ENCODE measurements at regions not wholly inside any gene's neighbourhood (a gene's known extent, or its start where the extent isn't known, plus 50 kb on each side); places are given as distances from the start of the nearest gene placed in this dataset.
"Not testable (repeated sequence)": the region's sequence is repeated elsewhere in the genome, so short reads cannot be mapped to it uniquely, and the experiment has no call there.

DNA sequence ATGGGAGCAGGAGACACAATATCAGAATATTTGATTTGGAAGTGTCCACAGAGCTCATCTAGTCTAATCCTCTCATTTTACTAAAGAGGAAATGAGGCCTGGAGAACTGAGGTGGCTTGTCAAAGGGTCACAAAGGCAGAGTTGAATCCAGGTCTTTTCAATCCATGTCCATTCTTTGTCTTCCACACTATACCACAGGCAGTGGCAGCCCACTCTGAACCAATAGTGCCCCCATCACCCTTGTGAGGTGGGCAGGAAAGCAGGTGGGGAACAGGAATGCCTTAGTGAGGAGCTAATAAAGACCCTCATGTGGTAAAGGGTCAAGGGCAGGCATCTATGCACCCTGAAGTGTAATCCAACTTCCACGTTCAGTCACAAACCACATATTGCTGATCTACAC is 134.8 kb upstream of the EGLN3 start:
- DNase-seq = no peak

DNA sequence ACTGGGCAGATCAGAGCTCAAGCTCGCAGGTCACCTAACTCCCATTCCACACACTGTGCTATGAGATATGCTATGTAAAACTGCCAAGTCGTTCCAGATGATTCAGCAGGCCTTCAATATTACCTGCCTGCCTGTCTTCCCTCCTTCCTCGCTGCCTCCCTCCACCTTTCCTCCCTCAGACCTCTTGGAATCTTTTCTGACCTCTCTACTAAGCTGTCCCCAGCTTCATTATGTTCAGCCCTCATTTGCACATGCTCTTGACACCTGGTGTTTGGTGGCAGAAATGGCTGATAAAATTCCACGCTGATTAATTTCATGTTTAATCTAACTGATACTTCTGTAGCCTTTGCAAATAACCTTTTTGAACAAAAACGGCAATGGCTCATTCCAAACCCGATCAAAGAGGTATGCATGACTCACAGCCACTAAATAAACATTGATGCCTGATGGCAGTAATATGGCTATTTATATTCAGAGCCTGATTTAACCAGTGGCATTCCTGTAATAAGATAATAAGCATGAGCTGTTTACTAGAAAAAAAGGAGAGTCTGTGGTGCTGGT is 130.8 kb upstream of the EGLN3 start:
- DNase-seq = no peak

GRCh38 chr14:34081101-34081575 is 130.3 kb upstream of the EGLN3 start:
- no peak for DNase-seq

DNA sequence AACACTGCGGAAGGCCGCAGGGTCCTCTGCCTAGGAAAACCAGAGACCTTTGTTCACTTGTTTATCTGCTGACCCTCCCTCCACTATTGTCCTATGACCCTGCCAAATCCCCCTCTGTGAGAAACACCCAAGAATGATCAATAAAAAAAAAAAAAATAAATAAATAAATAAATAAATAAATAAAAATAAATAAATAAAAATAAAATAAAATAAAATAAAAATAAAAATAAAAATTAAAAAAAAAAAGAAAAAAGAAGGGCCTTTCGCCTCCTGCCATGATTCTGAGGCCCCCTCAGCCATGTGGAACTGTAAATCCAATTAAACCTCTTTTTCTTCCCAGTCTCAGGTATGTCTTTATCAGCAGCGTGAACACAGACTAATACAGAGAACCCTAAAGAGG is 128.8 kb upstream of the EGLN3 start:
- DNase-seq = not testable (repeated sequence)

GRCh38 chr14:34078117-34078743 is 127.4 kb upstream of the EGLN3 start:
- peak; percentile 40 for DNase-seq

DNA sequence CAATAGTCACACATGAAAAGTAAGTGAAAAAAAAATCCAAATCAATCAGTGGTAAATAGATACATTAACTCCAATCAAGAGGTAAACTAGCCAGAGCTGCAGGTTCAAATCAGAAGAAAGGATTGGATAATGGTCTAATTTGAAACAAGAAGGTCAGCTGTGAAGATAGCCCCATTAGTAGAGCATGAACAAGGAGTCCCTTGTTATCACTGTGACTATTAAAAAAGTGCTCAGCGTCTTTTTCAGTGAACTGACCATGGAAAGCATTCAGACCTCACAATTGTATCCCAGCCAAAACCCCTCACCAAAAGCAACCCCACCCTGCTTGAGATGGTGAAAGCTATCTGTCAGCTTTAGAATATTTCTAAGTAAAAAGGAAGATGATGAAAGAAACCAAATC is 125.0 kb upstream of the EGLN3 start:
- no peak for DNase-seq

DNA sequence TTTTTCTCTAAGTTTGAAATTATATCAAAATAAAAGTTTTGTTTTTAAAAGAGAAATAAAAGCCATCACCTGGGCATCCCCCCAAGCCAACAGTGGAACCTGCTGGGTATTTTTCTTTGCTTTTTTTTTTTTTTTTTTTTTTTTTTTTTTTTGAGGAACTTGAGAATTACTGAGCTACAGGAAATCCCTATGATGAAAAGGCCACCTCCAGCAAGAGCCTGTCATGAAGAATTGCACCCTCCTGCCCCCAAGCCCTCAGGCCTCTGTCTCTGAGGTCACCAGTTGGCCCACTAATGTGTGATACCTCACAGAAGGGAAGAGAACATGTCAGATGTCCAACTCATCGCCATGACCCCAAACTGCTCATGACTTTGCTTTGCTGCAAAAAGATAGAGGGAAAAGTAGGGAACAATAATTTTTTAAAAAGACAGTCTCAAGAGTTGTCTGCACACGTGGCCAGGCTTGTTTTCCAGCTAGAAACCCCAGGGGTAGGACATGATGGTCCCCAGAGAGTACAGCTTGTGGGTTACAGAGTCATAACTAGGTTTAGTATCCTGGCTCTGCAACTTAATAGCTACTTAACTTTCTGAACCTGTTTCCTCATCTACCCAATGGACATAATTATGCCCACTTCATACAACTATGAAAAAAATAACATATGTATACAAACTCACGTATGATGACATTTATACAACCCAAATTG is 124.3 kb upstream of the EGLN3 start:
- peak; percentile 22 for DNase-seq

- no peak for DNase-seq
Observed at GRCh38 chr14:34072921-34073320, 122.0 kb upstream of the EGLN3 start.

DNA sequence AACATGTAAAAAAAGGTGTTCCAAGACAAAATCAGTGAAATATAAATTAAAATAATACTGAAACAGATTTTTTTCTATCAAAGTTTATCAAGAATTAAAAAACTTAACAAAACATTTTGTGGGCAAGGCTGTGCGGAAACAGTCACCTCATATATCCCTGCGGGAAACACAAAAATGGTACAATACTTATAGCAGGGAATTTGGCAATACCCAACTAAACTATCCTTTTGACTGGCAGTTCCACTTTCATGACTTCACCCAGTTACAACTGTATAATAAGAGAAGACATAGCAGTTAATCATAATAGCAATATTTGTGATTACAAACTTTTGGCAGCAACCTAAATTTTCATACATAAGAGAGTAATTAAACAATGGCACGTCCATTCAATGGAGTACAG is 121.5 kb upstream of the EGLN3 start:
- no peak for DNase-seq

DNA sequence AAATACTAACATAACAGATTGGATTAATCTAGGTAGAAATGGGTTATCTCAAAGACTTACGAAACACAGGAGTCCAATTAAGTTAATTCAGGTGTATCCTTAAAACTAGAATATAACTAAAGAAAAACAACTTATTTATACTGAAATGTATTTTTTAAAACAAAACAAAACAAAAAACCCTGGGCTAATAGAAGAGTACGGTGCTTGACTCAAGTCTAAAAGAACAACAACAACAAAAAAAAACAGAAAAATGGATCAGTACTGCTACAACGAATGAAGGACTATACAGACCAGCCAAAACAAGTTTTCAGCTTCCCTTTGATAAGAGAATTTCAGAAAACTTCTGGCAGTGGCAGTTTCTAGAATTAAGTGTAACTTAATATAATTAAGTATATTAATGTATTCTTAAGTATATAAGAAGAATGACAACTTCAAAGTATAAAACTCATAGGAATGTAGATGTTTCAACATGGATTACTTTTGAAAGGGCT is 120.1 kb upstream of the EGLN3 start:
- no peak for DNase-seq

- no peak for DNase-seq
Observed at GRCh38 chr14:34069854-34070582, 119.1 kb upstream of the EGLN3 start.

- no peak for DNase-seq
Observed at GRCh38 chr14:34067587-34067986, 116.7 kb upstream of the EGLN3 start.

DNA sequence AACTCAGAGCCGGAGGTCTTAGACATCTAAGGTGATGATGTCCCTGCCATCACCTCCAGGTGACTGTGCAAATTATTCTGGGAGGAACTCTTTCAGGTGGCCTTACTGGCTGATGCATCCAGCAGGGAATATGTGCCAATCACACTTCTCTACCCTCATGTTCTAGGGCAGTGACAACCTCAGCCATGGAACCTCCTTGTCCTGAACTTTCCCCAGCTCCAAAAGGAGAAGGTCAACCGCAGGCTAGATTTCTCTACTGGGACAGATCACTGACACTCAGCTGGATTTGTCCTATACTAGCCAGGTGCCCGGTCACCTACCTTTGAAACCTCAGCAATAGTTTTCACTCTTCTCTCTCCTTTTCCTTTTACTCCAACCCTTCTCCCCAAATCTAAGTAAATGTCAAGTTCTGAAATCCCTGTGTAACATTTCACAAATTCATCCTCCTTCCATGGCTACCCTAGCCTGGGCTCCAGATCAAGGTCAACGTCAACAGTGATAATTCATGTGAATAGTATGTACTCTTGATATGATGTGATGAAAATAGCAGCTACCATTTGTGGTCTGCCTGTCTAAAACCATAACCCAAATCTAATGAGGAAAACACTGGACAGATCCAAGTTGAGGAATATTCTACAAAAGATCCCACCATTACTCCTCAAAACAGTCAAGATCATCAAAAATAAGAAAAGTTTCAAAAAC is 115.0 kb upstream of the EGLN3 start:
- no peak for DNase-seq

DNA sequence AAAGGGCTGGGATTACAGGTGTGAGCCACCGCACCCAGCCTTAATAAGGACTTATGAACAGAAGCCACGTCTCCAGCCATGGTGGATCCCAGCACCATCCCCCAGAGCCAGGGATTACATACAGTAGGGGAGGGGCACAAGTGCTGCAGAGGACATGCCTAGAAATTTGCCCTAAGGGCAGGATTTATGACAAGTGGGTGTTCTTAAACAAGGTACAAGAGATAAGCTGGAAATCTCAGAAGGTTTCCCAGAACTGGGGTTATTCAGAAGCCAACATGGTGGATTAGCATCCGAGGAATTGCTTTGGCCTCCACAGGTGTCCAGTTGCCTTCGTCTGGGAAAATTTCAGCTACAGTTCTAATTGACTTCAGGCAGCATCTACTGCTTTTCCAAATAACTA is 114.4 kb upstream of the EGLN3 start:
- no peak for DNase-seq

DNA sequence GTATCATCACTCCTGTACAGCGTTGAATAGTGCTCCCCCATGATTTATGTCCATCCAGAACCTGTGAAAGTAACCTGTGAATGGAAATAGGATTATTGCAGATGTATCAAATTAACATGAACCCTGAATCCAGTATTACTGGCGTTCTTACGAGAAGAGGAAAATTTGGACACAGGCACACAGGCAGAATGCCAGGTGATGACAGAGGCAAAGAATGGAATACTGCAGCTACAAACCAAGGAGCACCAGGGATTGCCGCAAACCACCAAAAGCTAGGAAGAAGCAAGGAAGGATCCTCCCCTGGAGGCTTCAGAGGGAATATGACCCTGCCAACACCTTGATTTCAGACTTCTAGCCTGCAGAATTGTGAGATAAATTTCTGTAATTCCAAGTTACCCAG is 113.5 kb upstream of the EGLN3 start:
- DNase-seq = no peak

- DNase-seq = no peak
Observed at GRCh38 chr14:34063470-34064164, 112.7 kb upstream of the EGLN3 start.

DNA sequence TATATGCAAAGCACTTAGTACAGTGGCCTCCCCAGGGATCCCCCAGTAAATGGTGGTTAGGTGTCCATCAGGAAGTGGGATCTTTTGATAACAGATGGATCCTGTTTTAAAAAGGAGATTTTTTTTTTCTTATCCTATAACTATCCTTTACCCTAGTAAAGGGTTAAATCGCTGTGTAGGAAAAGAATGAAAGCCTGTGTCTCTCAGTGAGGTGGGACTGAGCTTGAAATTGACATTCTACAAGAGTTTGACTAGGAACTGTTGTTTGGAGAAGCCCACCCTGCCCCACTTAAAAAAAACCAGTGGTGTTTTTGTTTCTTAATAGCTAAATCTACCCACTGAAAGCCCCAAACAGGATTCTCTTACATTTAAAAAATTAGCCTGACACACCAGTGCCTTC is 112.2 kb upstream of the EGLN3 start:
- DNase-seq = no peak

GRCh38 chr14:34062353-34062973 is 111.6 kb upstream of the EGLN3 start:
- DNase-seq = no peak

GRCh38 chr14:34060651-34060999 is 109.8 kb upstream of the EGLN3 start:
- DNase-seq = no peak

DNA sequence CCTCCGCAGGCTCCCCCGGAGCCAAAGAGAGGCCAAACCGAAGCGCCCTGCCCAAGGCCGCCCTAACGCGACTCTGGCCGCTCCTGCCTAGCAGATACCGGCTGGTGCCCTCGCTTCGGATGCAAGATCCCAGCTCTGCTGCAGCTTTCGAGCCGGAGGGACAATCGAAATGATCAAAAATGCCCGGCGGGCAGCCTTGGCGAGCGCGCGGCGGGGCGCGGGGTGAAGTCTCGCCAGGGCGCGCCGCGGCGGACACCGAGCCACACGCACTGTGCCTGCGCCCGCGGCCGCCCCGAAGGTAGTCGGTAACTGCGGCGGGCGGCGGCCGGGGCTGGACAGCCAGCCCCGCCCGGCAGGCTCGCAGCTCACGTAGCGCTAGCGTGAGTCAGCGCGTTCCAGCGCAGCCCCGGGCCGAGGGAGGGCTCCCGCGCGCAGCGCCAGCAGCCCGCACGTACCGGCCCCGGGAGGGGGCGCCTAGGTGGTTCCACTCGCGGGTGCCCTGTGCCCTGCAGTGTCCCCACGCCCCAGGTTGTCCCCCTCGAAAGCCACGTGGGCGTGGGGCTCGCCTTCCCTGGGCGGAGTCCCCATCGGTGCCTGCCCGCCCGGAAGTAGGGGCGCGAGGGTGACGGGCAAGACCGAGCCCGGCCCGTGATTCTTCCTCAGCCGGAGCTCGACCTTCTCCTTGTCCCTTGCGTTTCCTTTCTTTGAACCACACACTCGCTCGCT is 109.2 kb upstream of the EGLN3 start:
- DNase-seq = peak; percentile 55

Data from CD4-positive, alpha-beta T cell treated with Interleukin-15 for 1 hour (primary cell).